A549 (cell line): ENCODE measurements at regions not wholly inside any gene's neighbourhood (a gene's known extent, or its start where the extent isn't known, plus 50 kb on each side); places are given as distances from the start of the nearest gene placed in this dataset.

Source experiments
- CHD2 ChIP-seq: fragments of 150-350 bp; IDR thresholded peaks from 2 replicates; pipeline ENCODE4 v1.6.1; 2014; ENCODE audit warnings: low read length; ENCODE audit not compliant: partially characterized antibody
- EP300 ChIP-seq, 2 experiments: fragments of >200 bp; sonication (Bioruptor Twin); formaldehyde crosslinking; IDR thresholded peaks; 2 replicates in 1 of 2; 3 replicates in 1 of 2; pipeline ENCODE4 v1.6.1; 2016 to 2017
- HDAC2 ChIP-seq: fragments of 200-600 bp; sonication (generic); IDR thresholded peaks from 2 replicates; pipeline ENCODE4 v1.6.1; 2016
- MAX ChIP-seq: IDR thresholded peaks from 2 replicates; pipeline ENCODE4 v1.6.1; 2012
- POLR2A ChIP-seq: IDR thresholded peaks from 2 replicates; pipeline ENCODE4 v1.6.1; 2012; ENCODE audit warnings: mild to moderate bottlenecking, low read length
- RAD21 ChIP-seq, 2 experiments: fragments of >200 bp in 1 of 2; sonication (Bioruptor Twin) in 1 of 2; formaldehyde crosslinking in 1 of 2; IDR thresholded peaks in 1 of 2; conservative IDR thresholded peaks in 1 of 2; 2 replicates in 1 of 2; 3 replicates in 1 of 2; pipeline ENCODE4 v1.6.1; 2012 to 2018; ENCODE audit warnings: inconsistent platforms in 1 of 2
- RCOR1 ChIP-seq: fragments of 150-350 bp; IDR thresholded peaks from 2 replicates; pipeline ENCODE4 v1.6.1; 2014; ENCODE audit warnings: antibody characterized with exemption, low read length, low read depth
- SMC3 ChIP-seq: fragments of >200 bp; sonication (Bioruptor Twin); formaldehyde crosslinking; IDR thresholded peaks from 3 replicates; pipeline ENCODE4 v1.6.1; 2018; ENCODE audit warnings: inconsistent platforms
- TF ChIP-seq, protein P1 (sequence below): fragments of >200 bp; sonication (Bioruptor Twin); formaldehyde crosslinking; IDR thresholded peaks from 3 replicates; pipeline ENCODE4 v1.5.1; 2016
- TF ChIP-seq, protein P2 (sequence below): fragments of 200-600 bp; sonication (generic); IDR thresholded peaks from 2 replicates; pipeline ENCODE4 v1.6.1; 2016; ENCODE audit warnings: antibody characterized with exemption, mild to moderate bottlenecking, moderate library complexity

GRCh38 chr6:128807577-128807976 is 75.4 kb upstream of the LAMA2 start:
- TF ChIP-seq, protein P1, sequence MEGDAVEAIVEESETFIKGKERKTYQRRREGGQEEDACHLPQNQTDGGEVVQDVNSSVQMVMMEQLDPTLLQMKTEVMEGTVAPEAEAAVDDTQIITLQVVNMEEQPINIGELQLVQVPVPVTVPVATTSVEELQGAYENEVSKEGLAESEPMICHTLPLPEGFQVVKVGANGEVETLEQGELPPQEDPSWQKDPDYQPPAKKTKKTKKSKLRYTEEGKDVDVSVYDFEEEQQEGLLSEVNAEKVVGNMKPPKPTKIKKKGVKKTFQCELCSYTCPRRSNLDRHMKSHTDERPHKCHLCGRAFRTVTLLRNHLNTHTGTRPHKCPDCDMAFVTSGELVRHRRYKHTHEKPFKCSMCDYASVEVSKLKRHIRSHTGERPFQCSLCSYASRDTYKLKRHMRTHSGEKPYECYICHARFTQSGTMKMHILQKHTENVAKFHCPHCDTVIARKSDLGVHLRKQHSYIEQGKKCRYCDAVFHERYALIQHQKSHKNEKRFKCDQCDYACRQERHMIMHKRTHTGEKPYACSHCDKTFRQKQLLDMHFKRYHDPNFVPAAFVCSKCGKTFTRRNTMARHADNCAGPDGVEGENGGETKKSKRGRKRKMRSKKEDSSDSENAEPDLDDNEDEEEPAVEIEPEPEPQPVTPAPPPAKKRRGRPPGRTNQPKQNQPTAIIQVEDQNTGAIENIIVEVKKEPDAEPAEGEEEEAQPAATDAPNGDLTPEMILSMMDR, result peak; percentile 32
- TF ChIP-seq POLR2A (no peak), CHD2 (no peak), EP300 (IDR thresholded peaks at IDR 0.05) (no peak), RAD21 (conservative IDR thresholded peaks at IDR 0.05 in 1 of 2, IDR thresholded peaks at IDR 0.05 in 1 of 2) (peak in 1 of 2 experiments; percentile 25; a peak in 1 of 5 replicates), HDAC2 (no peak), RCOR1 (no peak), MAX (no peak), SMC3 (peak; percentile 41; the same call in 2 of the 3 replicates)
- TF ChIP-seq, protein P2, sequence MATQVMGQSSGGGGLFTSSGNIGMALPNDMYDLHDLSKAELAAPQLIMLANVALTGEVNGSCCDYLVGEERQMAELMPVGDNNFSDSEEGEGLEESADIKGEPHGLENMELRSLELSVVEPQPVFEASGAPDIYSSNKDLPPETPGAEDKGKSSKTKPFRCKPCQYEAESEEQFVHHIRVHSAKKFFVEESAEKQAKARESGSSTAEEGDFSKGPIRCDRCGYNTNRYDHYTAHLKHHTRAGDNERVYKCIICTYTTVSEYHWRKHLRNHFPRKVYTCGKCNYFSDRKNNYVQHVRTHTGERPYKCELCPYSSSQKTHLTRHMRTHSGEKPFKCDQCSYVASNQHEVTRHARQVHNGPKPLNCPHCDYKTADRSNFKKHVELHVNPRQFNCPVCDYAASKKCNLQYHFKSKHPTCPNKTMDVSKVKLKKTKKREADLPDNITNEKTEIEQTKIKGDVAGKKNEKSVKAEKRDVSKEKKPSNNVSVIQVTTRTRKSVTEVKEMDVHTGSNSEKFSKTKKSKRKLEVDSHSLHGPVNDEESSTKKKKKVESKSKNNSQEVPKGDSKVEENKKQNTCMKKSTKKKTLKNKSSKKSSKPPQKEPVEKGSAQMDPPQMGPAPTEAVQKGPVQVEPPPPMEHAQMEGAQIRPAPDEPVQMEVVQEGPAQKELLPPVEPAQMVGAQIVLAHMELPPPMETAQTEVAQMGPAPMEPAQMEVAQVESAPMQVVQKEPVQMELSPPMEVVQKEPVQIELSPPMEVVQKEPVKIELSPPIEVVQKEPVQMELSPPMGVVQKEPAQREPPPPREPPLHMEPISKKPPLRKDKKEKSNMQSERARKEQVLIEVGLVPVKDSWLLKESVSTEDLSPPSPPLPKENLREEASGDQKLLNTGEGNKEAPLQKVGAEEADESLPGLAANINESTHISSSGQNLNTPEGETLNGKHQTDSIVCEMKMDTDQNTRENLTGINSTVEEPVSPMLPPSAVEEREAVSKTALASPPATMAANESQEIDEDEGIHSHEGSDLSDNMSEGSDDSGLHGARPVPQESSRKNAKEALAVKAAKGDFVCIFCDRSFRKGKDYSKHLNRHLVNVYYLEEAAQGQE, result no peak
